ENCODE measurements at regions not wholly inside any gene's neighbourhood (a gene's known extent, or its start where the extent isn't known, plus 50 kb on each side); places are given as distances from the start of the nearest gene placed in this dataset.

- Histone ChIP-seq H3K4me2 (ENCODE audit: low read length) (no peak overlapping the region), H3K4ac (ENCODE audit: low read depth, low read length) (no peak overlapping the region), H3K27ac (ENCODE audit: low read depth, low read length) (no peak overlapping the region), H4K8ac (ENCODE audit: low read depth, low read length) (no peak overlapping the region), H2BK5ac (ENCODE audit: low read length) (no peak overlapping the region), H4K5ac (ENCODE audit: low read length) (no peak overlapping the region), H3K27me3 (ENCODE audit: insufficient read depth, low read length, poor library complexity) (no peaks in the 10 kb centered on the region), H3K9ac (ENCODE audit: low read length) (no peak overlapping the region), H3K23ac (ENCODE audit: low read length) (no peak overlapping the region), H2BK120ac (ENCODE audit: low read depth, low read length) (no peak overlapping the region), H3K79me1 (ENCODE audit: low read length) (no peaks in the 10 kb centered on the region), H3K79me2 (ENCODE audit: control insufficient read depth, insufficient read depth, low read length) (no peaks in the 10 kb centered on the region), H3K4me3 (ENCODE audit: low read length) (no peak overlapping the region), H2AK5ac (ENCODE audit: low read length) (no peak overlapping the region), H3K56ac (ENCODE audit: low read length) (no peak overlapping the region), H3K36me3 (ENCODE audit: control insufficient read depth, insufficient read depth, low read length) (no peaks in the 10 kb centered on the region), H3K18ac (ENCODE audit: low read length) (no peak overlapping the region), H3K4me1 (ENCODE audit: control insufficient read depth, low read depth, low read length) (no peaks in the 10 kb centered on the region), H2BK15ac (replicated peaks; ENCODE audit: low read depth) (no peak overlapping the region)
- DNase-seq: no peak
- no CpG with 5 or more reads among the region's 5 CpGs for WGBS (ENCODE audit: extremely low coverage, insufficient coverage, low lambda C conversion rate)
Observed at GRCh38 chr2:183867206-183867605, 731.1 kb upstream of the ZNF804A start.

- no CpG with 5 or more reads among the region's 2 CpGs for WGBS (ENCODE audit: extremely low coverage, insufficient coverage, low lambda C conversion rate)
Observed at GRCh38 chr2:183868153-183868552, 730.2 kb upstream of the ZNF804A start.

GRCh38 chr2:183868707-183869106 lies 729.6 kb upstream of the ZNF804A start:
- H2BK5ac ChIP-seq (ENCODE audit: low read length): no peak overlapping the region
- no peak overlapping the region for H2BK120ac ChIP-seq (ENCODE audit: low read depth, low read length)
- H3K4me2 ChIP-seq (ENCODE audit: low read length): no peak overlapping the region
- no peak overlapping the region for H3K27ac ChIP-seq (ENCODE audit: low read depth, low read length)
- WGBS (ENCODE audit: extremely low coverage, insufficient coverage, low lambda C conversion rate): no CpG with 5 or more reads among the region's 1 CpG
- H2AK5ac ChIP-seq (ENCODE audit: low read length): no peak overlapping the region
- no peak overlapping the region for H3K18ac ChIP-seq (ENCODE audit: low read length)
- H3K4me1 ChIP-seq (ENCODE audit: control insufficient read depth, low read depth, low read length): no peaks in the 10 kb centered on the region
- H2BK15ac ChIP-seq (replicated peaks; ENCODE audit: low read depth): no peak overlapping the region
- H4K8ac ChIP-seq (ENCODE audit: low read depth, low read length): no peak overlapping the region
- no peak overlapping the region for H3K56ac ChIP-seq (ENCODE audit: low read length)
- no peak overlapping the region for H3K23ac ChIP-seq (ENCODE audit: low read length)
- H4K5ac ChIP-seq (ENCODE audit: low read length): no peak overlapping the region
- H3K4ac ChIP-seq (ENCODE audit: low read depth, low read length): no peak overlapping the region
- DNase-seq: no peak
- H3K79me2 ChIP-seq (ENCODE audit: control insufficient read depth, insufficient read depth, low read length): no peaks in the 10 kb centered on the region
- H3K4me3 ChIP-seq (ENCODE audit: low read length): no peak overlapping the region
- H3K36me3 ChIP-seq (ENCODE audit: control insufficient read depth, insufficient read depth, low read length): no peaks in the 10 kb centered on the region
- no peaks in the 10 kb centered on the region for H3K79me1 ChIP-seq (ENCODE audit: low read length)
- no peak overlapping the region for H3K9ac ChIP-seq (ENCODE audit: low read length)
- no peaks in the 10 kb centered on the region for H3K27me3 ChIP-seq (ENCODE audit: insufficient read depth, low read length, poor library complexity)

More at GRCh38 chr2:183868153-183868552, 730.2 kb upstream of the ZNF804A start:
- Histone ChIP-seq H3K56ac (ENCODE audit: low read length) (no peak overlapping the region), H3K36me3 (ENCODE audit: control insufficient read depth, insufficient read depth, low read length) (no peaks in the 10 kb centered on the region), H4K5ac (ENCODE audit: low read length) (no peak overlapping the region), H3K4ac (ENCODE audit: low read depth, low read length) (no peak overlapping the region), H3K4me1 (ENCODE audit: control insufficient read depth, low read depth, low read length) (no peaks in the 10 kb centered on the region), H3K4me3 (ENCODE audit: low read length) (no peak overlapping the region), H3K18ac (ENCODE audit: low read length) (no peak overlapping the region), H2BK120ac (ENCODE audit: low read depth, low read length) (no peak overlapping the region), H2BK15ac (replicated peaks; ENCODE audit: low read depth) (no peak overlapping the region), H4K8ac (ENCODE audit: low read depth, low read length) (no peak overlapping the region), H3K79me1 (ENCODE audit: low read length) (no peaks in the 10 kb centered on the region), H3K27me3 (ENCODE audit: insufficient read depth, low read length, poor library complexity) (no peaks in the 10 kb centered on the region), H3K79me2 (ENCODE audit: control insufficient read depth, insufficient read depth, low read length) (no peaks in the 10 kb centered on the region), H3K4me2 (ENCODE audit: low read length) (no peak overlapping the region), H2AK5ac (ENCODE audit: low read length) (no peak overlapping the region), H2BK5ac (ENCODE audit: low read length) (no peak overlapping the region), H3K23ac (ENCODE audit: low read length) (no peak overlapping the region), H3K27ac (ENCODE audit: low read depth, low read length) (no peak overlapping the region), H3K9ac (ENCODE audit: low read length) (no peak overlapping the region)
- DNase-seq: no peak

GRCh38 chr2:183872131-183872530 lies 726.2 kb upstream of the ZNF804A start:
- no peak overlapping the region for H2BK15ac ChIP-seq (replicated peaks; ENCODE audit: low read depth)
- H3K9ac ChIP-seq (ENCODE audit: low read length): no peak overlapping the region
- H2BK120ac ChIP-seq (ENCODE audit: low read depth, low read length): no peak overlapping the region
- no peaks in the 10 kb centered on the region for H3K27me3 ChIP-seq (ENCODE audit: insufficient read depth, low read length, poor library complexity)
- no peak overlapping the region for H2BK5ac ChIP-seq (ENCODE audit: low read length)
- H3K4ac ChIP-seq (ENCODE audit: low read depth, low read length): no peak overlapping the region
- DNase-seq: peak; percentile 59
- H2AK5ac ChIP-seq (ENCODE audit: low read length): no peak overlapping the region
- no peak overlapping the region for H3K4me3 ChIP-seq (ENCODE audit: low read length)
- H3K27ac ChIP-seq (ENCODE audit: low read depth, low read length): no peak overlapping the region
- H3K23ac ChIP-seq (ENCODE audit: low read length): no peak overlapping the region
- H4K5ac ChIP-seq (ENCODE audit: low read length): no peak overlapping the region
- H4K8ac ChIP-seq (ENCODE audit: low read depth, low read length): no peak overlapping the region
- H3K36me3 ChIP-seq (ENCODE audit: control insufficient read depth, insufficient read depth, low read length): no peaks in the 10 kb centered on the region
- no peaks in the 10 kb centered on the region for H3K79me1 ChIP-seq (ENCODE audit: low read length)
- H3K56ac ChIP-seq (ENCODE audit: low read length): no peak overlapping the region
- H3K79me2 ChIP-seq (ENCODE audit: control insufficient read depth, insufficient read depth, low read length): no peaks in the 10 kb centered on the region
- H3K4me2 ChIP-seq (ENCODE audit: low read length): no peak overlapping the region
- no peaks in the 10 kb centered on the region for H3K4me1 ChIP-seq (ENCODE audit: control insufficient read depth, low read depth, low read length)
- no peak overlapping the region for H3K18ac ChIP-seq (ENCODE audit: low read length)

- no peak for DNase-seq
- no peak overlapping the region for H3K4me3 ChIP-seq (ENCODE audit: low read length)
- no peak overlapping the region for H2BK5ac ChIP-seq (ENCODE audit: low read length)
- no peak overlapping the region for H3K4me2 ChIP-seq (ENCODE audit: low read length)
- no peak overlapping the region for H2BK120ac ChIP-seq (ENCODE audit: low read depth, low read length)
- H4K8ac ChIP-seq (ENCODE audit: low read depth, low read length): no peak overlapping the region
- no peaks in the 10 kb centered on the region for H3K27me3 ChIP-seq (ENCODE audit: insufficient read depth, low read length, poor library complexity)
- H3K4ac ChIP-seq (ENCODE audit: low read depth, low read length): no peak overlapping the region
- no peak overlapping the region for H3K56ac ChIP-seq (ENCODE audit: low read length)
- no CpG with 5 or more reads among the region's 1 CpG for WGBS (ENCODE audit: extremely low coverage, insufficient coverage, low lambda C conversion rate)
- H3K23ac ChIP-seq (ENCODE audit: low read length): no peak overlapping the region
- no peak overlapping the region for H3K9ac ChIP-seq (ENCODE audit: low read length)
- H4K5ac ChIP-seq (ENCODE audit: low read length): no peak overlapping the region
- no peak overlapping the region for H3K18ac ChIP-seq (ENCODE audit: low read length)
- H3K36me3 ChIP-seq (ENCODE audit: control insufficient read depth, insufficient read depth, low read length): no peaks in the 10 kb centered on the region
- no peaks in the 10 kb centered on the region for H3K79me2 ChIP-seq (ENCODE audit: control insufficient read depth, insufficient read depth, low read length)
- no peak overlapping the region for H2AK5ac ChIP-seq (ENCODE audit: low read length)
- no peaks in the 10 kb centered on the region for H3K4me1 ChIP-seq (ENCODE audit: control insufficient read depth, low read depth, low read length)
- H3K79me1 ChIP-seq (ENCODE audit: low read length): no peaks in the 10 kb centered on the region
- H2BK15ac ChIP-seq (replicated peaks; ENCODE audit: low read depth): no peak overlapping the region
- H3K27ac ChIP-seq (ENCODE audit: low read depth, low read length): no peak overlapping the region
Observed at GRCh38 chr2:183881978-183882377, 716.4 kb upstream of the ZNF804A start.

- Histone ChIP-seq H3K18ac (ENCODE audit: low read length) (no peak overlapping the region), H3K4ac (ENCODE audit: low read depth, low read length) (no peak overlapping the region), H3K27ac (ENCODE audit: low read depth, low read length) (no peak overlapping the region), H2BK5ac (ENCODE audit: low read length) (no peak overlapping the region), H3K4me3 (ENCODE audit: low read length) (no peak overlapping the region), H3K79me2 (ENCODE audit: control insufficient read depth, insufficient read depth, low read length) (no peaks in the 10 kb centered on the region), H2BK15ac (replicated peaks; ENCODE audit: low read depth) (no peak overlapping the region), H3K9ac (ENCODE audit: low read length) (no peak overlapping the region), H4K8ac (ENCODE audit: low read depth, low read length) (no peak overlapping the region), H3K79me1 (ENCODE audit: low read length) (no peaks in the 10 kb centered on the region), H3K23ac (ENCODE audit: low read length) (no peak overlapping the region), H2BK120ac (ENCODE audit: low read depth, low read length) (no peak overlapping the region), H3K36me3 (ENCODE audit: control insufficient read depth, insufficient read depth, low read length) (no peaks in the 10 kb centered on the region), H3K56ac (ENCODE audit: low read length) (no peak overlapping the region), H3K4me2 (ENCODE audit: low read length) (no peak overlapping the region), H4K5ac (ENCODE audit: low read length) (no peak overlapping the region), H2AK5ac (ENCODE audit: low read length) (no peak overlapping the region), H3K27me3 (ENCODE audit: insufficient read depth, low read length, poor library complexity) (no peaks in the 10 kb centered on the region), H3K4me1 (ENCODE audit: control insufficient read depth, low read depth, low read length) (no peaks in the 10 kb centered on the region)
- no CpG with 5 or more reads among the region's 31 CpGs for WGBS (ENCODE audit: extremely low coverage, insufficient coverage, low lambda C conversion rate)
- DNase-seq: no peak
Observed at GRCh38 chr2:183892315-183892941, 705.9 kb upstream of the ZNF804A start.

Data from mesendoderm (in vitro differentiated cells).